Neural cell (in vitro differentiated cells): ENCODE measurements at regions not wholly inside any gene's neighbourhood (a gene's known extent, or its start where the extent isn't known, plus 50 kb on each side); places are given as distances from the start of the nearest gene placed in this dataset.

ENCODE experiments used
- H2AFZ ChIP-seq: fragments of 200-600, 300-800 bp; sonication (generic), shearing (Covaris generic); 2 replicates; pipeline ENCODE4 v1.6.0; 2014; ENCODE audit warnings: low read depth, mild to moderate bottlenecking, antibody characterized with exemption, low read length, moderate library complexity
- H3F3A ChIP-seq: fragments of 200-600 bp; shearing (Covaris generic); 2 replicates; pipeline ENCODE4 v1.6.1; 2016; ENCODE audit warnings: mild to moderate bottlenecking, moderate library complexity, mixed read lengths, antibody characterized with exemption, low read length; ENCODE audit not compliant: insufficient read depth, poor library complexity, severe bottlenecking
- H3K27ac ChIP-seq: fragments of 200-600, 300-800 bp; sonication (generic), shearing (Covaris generic); 2 replicates; pipeline ENCODE4 v1.5.1; 2014; ENCODE audit warnings: mild to moderate bottlenecking, low read length, moderate library complexity
- H3K27me3 ChIP-seq: fragments of 300-800, 200-600 bp; sonication (generic), shearing (Covaris generic); 2 replicates; pipeline ENCODE4 v1.6.0; 2014; ENCODE audit warnings: mild to moderate bottlenecking, low read depth, low read length, moderate library complexity; ENCODE audit not compliant: insufficient read depth
- H3K36me3 ChIP-seq: fragments of 300-800, 200-600 bp; sonication (generic), shearing (Covaris generic); 2 replicates; pipeline ENCODE4 v1.5.1; 2014; ENCODE audit warnings: mild to moderate bottlenecking, antibody characterized with exemption, low read length, moderate library complexity; ENCODE audit not compliant: insufficient read depth
- H3K4me2 ChIP-seq: fragments of 300-800, 200-600 bp; sonication (generic), shearing (Covaris generic); 2 replicates; pipeline ENCODE4 v1.6.0; 2014; ENCODE audit warnings: mild to moderate bottlenecking, low read length
- H3K4me3 ChIP-seq: fragments of 300-800, 200-600 bp; sonication (generic), shearing (Covaris generic); 2 replicates; pipeline ENCODE4 v1.5.1; 2014; ENCODE audit warnings: mild to moderate bottlenecking, low read length, moderate library complexity
- H3K79me2 ChIP-seq: fragments of 200-600 bp; shearing (Covaris generic); replicated peaks from 2 replicates; pipeline ENCODE4 v1.6.0; 2014; ENCODE audit warnings: mild to moderate bottlenecking, low read length, moderate library complexity; ENCODE audit not compliant: insufficient read depth
- H3K9ac ChIP-seq: fragments of 300-800, 200-600 bp; sonication (generic), shearing (Covaris generic); 2 replicates; pipeline ENCODE4 v1.6.1; 2016; ENCODE audit warnings: mild to moderate bottlenecking, low read length, mixed read lengths
- H3K9me2 ChIP-seq: fragments of 200-600 bp; shearing (Covaris generic); 2 replicates; pipeline ENCODE4 v1.6.1; 2016; ENCODE audit warnings: mild to moderate bottlenecking, low read length, mixed read lengths; ENCODE audit not compliant: insufficient read depth
- H3K9me3 ChIP-seq: fragments of 200-600, 300-800 bp; sonication (generic), shearing (Covaris generic); 2 replicates; pipeline ENCODE4 v1.6.1; 2016; ENCODE audit warnings: mild to moderate bottlenecking, mixed run types, low read length, moderate library complexity, mixed read lengths
- H4K20me1 ChIP-seq: fragments of 200-600 bp; shearing (Covaris generic); 2 replicates; pipeline ENCODE4 v1.6.1; 2016; ENCODE audit warnings: mild to moderate bottlenecking, mixed run types; ENCODE audit not compliant: insufficient read depth
- EP300 ChIP-seq: fragments of 450-650 bp; conservative IDR thresholded peaks from 2 replicates; pipeline ENCODE4 v1.6.1; 2014; ENCODE audit warnings: antibody characterized with exemption, mild to moderate bottlenecking, moderate library complexity; ENCODE audit not compliant: poor library complexity, severe bottlenecking
- EZH2 ChIP-seq: fragments of 200-600, 300-800 bp; shearing (Covaris generic), sonication (generic); IDR thresholded peaks from 2 replicates; pipeline ENCODE4 v1.6.1; 2014; ENCODE audit warnings: antibody characterized with exemption, low read length, borderline replicate concordance, mild to moderate bottlenecking; ENCODE audit not compliant: insufficient read depth, poor library complexity, severe bottlenecking
- MXI1 ChIP-seq: fragments of 450-650 bp; conservative IDR thresholded peaks from 2 replicates; pipeline ENCODE4 v1.6.1; 2014; ENCODE audit warnings: antibody characterized with exemption, mild to moderate bottlenecking; ENCODE audit not compliant: poor library complexity, severe bottlenecking
- POLR2AphosphoS5 ChIP-seq: IDR thresholded peaks from 2 replicates; pipeline ENCODE4 v1.6.1; 2012
- RAD21 ChIP-seq: fragments of 450-650 bp; conservative IDR thresholded peaks from 2 replicates; pipeline ENCODE4 v1.6.1; 2014; ENCODE audit warnings: antibody characterized with exemption, mild to moderate bottlenecking, moderate library complexity
- REST ChIP-seq: IDR thresholded peaks from 2 replicates; pipeline ENCODE4 v1.6.1; 2012; ENCODE audit warnings: borderline replicate concordance
- SMC3 ChIP-seq: fragments of 450-650 bp; conservative IDR thresholded peaks from 2 replicates; pipeline ENCODE4 v1.6.1; 2014; ENCODE audit warnings: antibody characterized with exemption, mild to moderate bottlenecking, moderate library complexity; ENCODE audit not compliant: poor library complexity
- TAF1 ChIP-seq: IDR thresholded peaks from 2 replicates; pipeline ENCODE4 v1.6.1; 2012; ENCODE audit warnings: low read depth
- TF ChIP-seq, protein P1 (sequence below): fragments of 450-650 bp; IDR thresholded peaks from 2 replicates; pipeline ENCODE4 v1.5.1; 2014; ENCODE audit warnings: antibody characterized with exemption, mild to moderate bottlenecking, moderate library complexity; ENCODE audit not compliant: poor library complexity, severe bottlenecking

GRCh38 chr15:95981209-95981608 lies 349.3 kb upstream of the NR2F2 start:
- Histone ChIP-seq H3K27ac (no peak overlapping the region), H3K9ac (no peak overlapping the region), H3K4me3 (no peak overlapping the region), H4K20me1 (no peaks in the 10 kb centered on the region), H3K9me2 (no peaks in the 10 kb centered on the region), H3K79me2 (no peaks in the 10 kb centered on the region), H3K9me3 (no peaks in the 10 kb centered on the region), H3K4me2 (no peak overlapping the region), H3K36me3 (no peaks in the 10 kb centered on the region), H3K27me3 (no peaks in the 10 kb centered on the region), H2AFZ (no peak overlapping the region), H3F3A (no peaks in the 10 kb centered on the region)
- TF ChIP-seq, protein P1, sequence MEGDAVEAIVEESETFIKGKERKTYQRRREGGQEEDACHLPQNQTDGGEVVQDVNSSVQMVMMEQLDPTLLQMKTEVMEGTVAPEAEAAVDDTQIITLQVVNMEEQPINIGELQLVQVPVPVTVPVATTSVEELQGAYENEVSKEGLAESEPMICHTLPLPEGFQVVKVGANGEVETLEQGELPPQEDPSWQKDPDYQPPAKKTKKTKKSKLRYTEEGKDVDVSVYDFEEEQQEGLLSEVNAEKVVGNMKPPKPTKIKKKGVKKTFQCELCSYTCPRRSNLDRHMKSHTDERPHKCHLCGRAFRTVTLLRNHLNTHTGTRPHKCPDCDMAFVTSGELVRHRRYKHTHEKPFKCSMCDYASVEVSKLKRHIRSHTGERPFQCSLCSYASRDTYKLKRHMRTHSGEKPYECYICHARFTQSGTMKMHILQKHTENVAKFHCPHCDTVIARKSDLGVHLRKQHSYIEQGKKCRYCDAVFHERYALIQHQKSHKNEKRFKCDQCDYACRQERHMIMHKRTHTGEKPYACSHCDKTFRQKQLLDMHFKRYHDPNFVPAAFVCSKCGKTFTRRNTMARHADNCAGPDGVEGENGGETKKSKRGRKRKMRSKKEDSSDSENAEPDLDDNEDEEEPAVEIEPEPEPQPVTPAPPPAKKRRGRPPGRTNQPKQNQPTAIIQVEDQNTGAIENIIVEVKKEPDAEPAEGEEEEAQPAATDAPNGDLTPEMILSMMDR: no peak
- TF ChIP-seq REST: no peak
- TF ChIP-seq SMC3: no peak
- TF ChIP-seq RAD21: no peak
- TF ChIP-seq EP300: no peak
- TF ChIP-seq POLR2AphosphoS5: no peak
- no peak for TF ChIP-seq TAF1
- no peak for TF ChIP-seq MXI1
- TF ChIP-seq EZH2: no peak

DNA sequence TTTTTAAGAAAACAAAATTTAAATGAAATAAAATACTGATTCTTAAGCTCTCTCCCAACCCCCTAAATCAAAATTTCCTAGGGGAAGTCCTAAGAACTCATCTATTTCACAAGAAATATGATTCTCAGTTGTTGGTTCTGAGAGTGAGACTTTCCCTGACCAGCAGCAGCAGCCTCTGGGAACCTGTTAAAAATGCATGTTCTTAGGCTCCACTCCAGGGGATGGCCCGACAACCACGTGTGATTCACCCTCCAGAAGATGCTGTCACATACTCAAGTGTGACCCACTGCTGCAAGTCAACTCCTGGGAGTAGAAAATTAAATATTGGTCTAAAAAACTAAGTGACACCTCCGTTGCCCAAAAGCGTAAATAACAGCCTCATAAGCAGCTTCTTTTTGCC lies 343.2 kb upstream of the NR2F2 start:
- Histone ChIP-seq H3K4me2 (no peak overlapping the region), H3K9me2 (no peaks in the 10 kb centered on the region), H3K4me3 (no peak overlapping the region), H3K36me3 (no peaks in the 10 kb centered on the region), H3K9me3 (no peaks in the 10 kb centered on the region), H3K27me3 (no peaks in the 10 kb centered on the region), H3K9ac (no peak overlapping the region), H4K20me1 (no peaks in the 10 kb centered on the region), H3F3A (no peaks in the 10 kb centered on the region), H3K79me2 (no peaks in the 10 kb centered on the region), H2AFZ (no peak overlapping the region), H3K27ac (no peak overlapping the region)
- TF ChIP-seq MXI1: no peak
- no peak for TF ChIP-seq TAF1
- no peak for TF ChIP-seq RAD21
- no peak for TF ChIP-seq EP300
- TF ChIP-seq, protein P1: no peak
- no peak for TF ChIP-seq EZH2
- no peak for TF ChIP-seq POLR2AphosphoS5
- no peak for TF ChIP-seq SMC3
- TF ChIP-seq REST: no peak
